ENCODE measurements at regions not wholly inside any gene's neighbourhood (a gene's known extent, or its start where the extent isn't known, plus 50 kb on each side); places are given as distances from the start of the nearest gene placed in this dataset.
"Not testable (repeated sequence)": the region's sequence is repeated elsewhere in the genome, so short reads cannot be mapped to it uniquely, and the experiment has no call there.

GRCh38 chrX:39238006-39238405, 436.7 kb downstream of the MID1IP1 start:
- no peak for DNase-seq (ENCODE audit: low spot score)
- intact Hi-C loops (cut with DNase I): no loop called here

- no peak for DNase-seq (ENCODE audit: low spot score)
- intact Hi-C loops (cut with DNase I): loop anchor here (10.0 kb wide), 1 partner anchor 487 kb away; no protein-coding TSS in a partner anchor
Observed at GRCh38 chrX:39242187-39242586, 440.9 kb downstream of the MID1IP1 start.

- DNase-seq (ENCODE audit: low spot score): no peak
- intact Hi-C loops (cut with DNase I): loop anchor here (10.0 kb wide), 1 partner anchor 489 kb away; no protein-coding TSS in a partner anchor
Observed at GRCh38 chrX:39244147-39244546, 442.9 kb downstream of the MID1IP1 start.

- intact Hi-C loops (cut with DNase I): loop anchor here (10.0 kb wide), 1 partner anchor 490 kb away; no protein-coding TSS in a partner anchor
- DNase-seq (ENCODE audit: low spot score): no peak
Observed at GRCh38 chrX:39245024-39245423, 443.8 kb downstream of the MID1IP1 start.

- intact Hi-C loops (cut with DNase I): loop anchor here (10.0 kb wide), 1 partner anchor 493 kb away; no protein-coding TSS in a partner anchor
- no peak for DNase-seq (ENCODE audit: low spot score)
Observed at GRCh38 chrX:39247536-39247935, 446.3 kb downstream of the MID1IP1 start.

GRCh38 chrX:39248330-39248729, 447.1 kb downstream of the MID1IP1 start:
- intact Hi-C loops (cut with DNase I): loop anchor here (10.0 kb wide), 1 partner anchor 494 kb away; no protein-coding TSS in a partner anchor
- DNase-seq (ENCODE audit: low spot score): no peak

GRCh38 chrX:39249999-39250398, 448.7 kb downstream of the MID1IP1 start:
- intact Hi-C loops (cut with DNase I): loop anchor here (10.0 kb wide), 1 partner anchor 495 kb away; no protein-coding TSS in a partner anchor
- DNase-seq (ENCODE audit: low spot score): no peak

GRCh38 chrX:39251995-39252394, 450.7 kb downstream of the MID1IP1 start:
- DNase-seq (ENCODE audit: low spot score): no peak
- intact Hi-C loops (cut with DNase I): no loop called here

GRCh38 chrX:39253551-39253950, 452.3 kb downstream of the MID1IP1 start:
- no peak for DNase-seq (ENCODE audit: low spot score)
- intact Hi-C loops (cut with DNase I): no loop called here

- intact Hi-C loops (cut with DNase I): no loop called here
Observed at GRCh38 chrX:39258331-39258730, 457.1 kb downstream of the MID1IP1 start.

GRCh38 chrX:39260965-39261364, 459.7 kb downstream of the MID1IP1 start:
- intact Hi-C loops (cut with DNase I): loop anchor here (10.0 kb wide), 1 partner anchor 184 kb away; no protein-coding TSS in a partner anchor
- no peak for DNase-seq (ENCODE audit: low spot score)

More at GRCh38 chrX:39258331-39258730, 457.1 kb downstream of the MID1IP1 start:
- DNase-seq (ENCODE audit: low spot score): no peak

GRCh38 chrX:39261446-39262147, 460.3 kb downstream of the MID1IP1 start:
- DNase-seq (ENCODE audit: low spot score): no peak
- intact Hi-C loops (cut with DNase I): loop anchor here (10.0 kb wide), 1 partner anchor 183 kb away; no protein-coding TSS in a partner anchor

- intact Hi-C loops (cut with DNase I): loop anchor here (10.0 kb wide), 1 partner anchor 182 kb away; no protein-coding TSS in a partner anchor
- no peak for DNase-seq (ENCODE audit: low spot score)
Observed at GRCh38 chrX:39262641-39263040, 461.4 kb downstream of the MID1IP1 start.

- DNase-seq (ENCODE audit: low spot score): no peak
- intact Hi-C loops (cut with DNase I): loop anchor here (10.0 kb wide), 1 partner anchor 181 kb away; no protein-coding TSS in a partner anchor
Observed at GRCh38 chrX:39264023-39264422, 462.8 kb downstream of the MID1IP1 start.

- no peak for DNase-seq (ENCODE audit: low spot score)
- intact Hi-C loops (cut with DNase I): loop anchor here (10.0 kb wide), 1 partner anchor 178 kb away; no protein-coding TSS in a partner anchor
Observed at GRCh38 chrX:39267176-39267575, 465.9 kb downstream of the MID1IP1 start.

- intact Hi-C loops (cut with DNase I): loop anchor here (10.0 kb wide), 1 partner anchor 177 kb away; no protein-coding TSS in a partner anchor
- DNase-seq (ENCODE audit: low spot score): no peak
Observed at GRCh38 chrX:39268207-39268606, 466.9 kb downstream of the MID1IP1 start.

GRCh38 chrX:39275500-39276068, 474.3 kb downstream of the MID1IP1 start:
- intact Hi-C loops (cut with DNase I): no loop called here
- no peak for DNase-seq (ENCODE audit: low spot score)

GRCh38 chrX:39277685-39278390, 476.6 kb downstream of the MID1IP1 start:
- intact Hi-C loops (cut with DNase I); DNase-seq (ENCODE audit: low spot score): not testable (repeated sequence)

GRCh38 chrX:39283239-39283638, 482.0 kb downstream of the MID1IP1 start:
- intact Hi-C loops (cut with DNase I): no loop called here
- DNase-seq (ENCODE audit: low spot score): no peak

GRCh38 chrX:39288592-39288991, 487.3 kb downstream of the MID1IP1 start:
- intact Hi-C loops (cut with DNase I): no loop called here
- DNase-seq (ENCODE audit: low spot score): no peak

Measured in cardiac septum (tissue), 1 donor.